ENCODE measurements at regions not wholly inside any gene's neighbourhood (a gene's known extent, or its start where the extent isn't known, plus 50 kb on each side); places are given as distances from the start of the nearest gene placed in this dataset.
"Not testable (repeated sequence)": the region's sequence is repeated elsewhere in the genome, so short reads cannot be mapped to it uniquely, and the experiment has no call there.

- DNase-seq (ENCODE audit: low read depth) = no peak
Measured at GRCh38 chr3:66933233-66933632, 64.9 kb upstream of the KBTBD8 start.

DNA sequence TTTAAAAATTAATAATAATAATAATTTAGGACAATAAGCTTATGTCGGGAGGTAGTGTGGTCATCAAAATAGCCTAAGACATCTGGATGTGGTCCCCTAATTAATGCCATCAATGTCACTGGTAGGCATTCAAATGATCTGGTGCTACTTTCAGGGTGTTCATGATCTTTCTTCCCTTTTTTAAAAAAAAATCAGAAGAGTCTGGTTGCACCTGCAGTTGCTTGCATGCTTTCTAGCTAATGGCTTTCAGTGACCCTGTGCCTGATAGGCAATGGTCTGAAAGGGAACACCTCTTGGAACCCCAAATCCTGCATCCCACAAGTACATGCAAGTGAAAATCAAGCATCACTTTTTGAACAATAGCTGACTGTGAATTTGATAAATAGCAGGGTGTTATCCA lies 64.1 kb upstream of the KBTBD8 start:
- DNase-seq (ENCODE audit: low read depth) = no peak

DNA sequence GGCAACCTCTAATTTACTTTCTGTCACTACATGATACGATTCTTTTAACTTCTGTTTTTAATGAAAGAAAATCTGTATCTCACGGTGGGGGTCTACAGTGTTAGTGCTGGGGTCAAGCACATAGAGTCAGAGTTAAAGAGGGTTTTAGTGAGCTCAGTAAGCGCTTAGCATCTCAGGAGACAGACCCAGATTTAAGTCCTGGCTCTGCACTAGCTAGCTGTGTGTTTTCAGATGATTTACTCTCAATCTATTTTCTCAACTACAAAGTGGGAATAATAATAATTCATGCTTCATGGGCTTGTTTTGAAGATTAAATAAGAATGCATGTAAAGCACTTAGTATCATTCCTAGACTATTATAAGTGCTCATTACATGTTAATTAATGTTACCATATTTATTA lies 63.4 kb upstream of the KBTBD8 start:
- no peak for DNase-seq (ENCODE audit: low read depth)

GRCh38 chr3:66937041-66937440 lies 61.1 kb upstream of the KBTBD8 start:
- not testable (repeated sequence) for DNase-seq (ENCODE audit: low read depth)

- DNase-seq (ENCODE audit: low read depth) = no peak
Measured at GRCh38 chr3:66938338-66938963, 59.7 kb upstream of the KBTBD8 start.

DNA sequence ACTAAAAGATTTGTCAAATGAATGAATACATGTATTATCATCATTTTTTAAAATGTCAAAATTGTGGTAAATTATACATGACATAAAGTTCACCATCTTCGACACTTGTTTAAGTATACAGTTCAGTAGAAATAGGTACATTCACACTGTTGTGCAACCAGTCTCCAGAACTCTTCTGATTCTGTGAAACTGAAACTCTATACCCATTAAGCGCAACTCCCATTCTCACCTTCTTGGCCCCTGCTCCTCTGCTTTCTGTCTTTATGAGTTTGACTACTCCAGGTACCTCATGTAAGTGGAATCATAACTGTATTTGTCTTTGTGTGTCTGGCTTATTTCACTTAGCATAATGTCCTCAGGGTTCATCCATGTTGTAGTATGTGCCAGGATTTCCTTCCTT lies 50.1 kb upstream of the KBTBD8 start:
- no peak for DNase-seq (ENCODE audit: low read depth)
